OCI-LY7 (cell line): ENCODE measurements at regions not wholly inside any gene's neighbourhood (a gene's known extent, or its start where the extent isn't known, plus 50 kb on each side); places are given as distances from the start of the nearest gene placed in this dataset.

ENCODE experiments used
- CTCF ChIP-seq: fragments of 200-600 bp; sonication (generic); conservative IDR thresholded peaks from 2 replicates; pipeline ENCODE4 v1.5.1; 2014; ENCODE audit warnings: mild to moderate bottlenecking, antibody characterized with exemption, low read length, moderate library complexity, mixed read lengths
- EZH2phosphoT487 ChIP-seq: fragments of 200-600 bp; sonication (generic); IDR thresholded peaks from 2 replicates; pipeline ENCODE4 v1.6.1; 2018; ENCODE audit warnings: low read depth, borderline replicate concordance, mild to moderate bottlenecking, mixed run types, antibody characterized with exemption, low read length, moderate library complexity, mixed read lengths

GRCh38 chr10:131493432-131493831, 181.9 kb upstream of the TCERG1L start:
- TF ChIP-seq CTCF (no peak), EZH2phosphoT487 (no peak)
